ENCODE measurements at regions not wholly inside any gene's neighbourhood (a gene's known extent, or its start where the extent isn't known, plus 50 kb on each side); places are given as distances from the start of the nearest gene placed in this dataset.

DNA sequence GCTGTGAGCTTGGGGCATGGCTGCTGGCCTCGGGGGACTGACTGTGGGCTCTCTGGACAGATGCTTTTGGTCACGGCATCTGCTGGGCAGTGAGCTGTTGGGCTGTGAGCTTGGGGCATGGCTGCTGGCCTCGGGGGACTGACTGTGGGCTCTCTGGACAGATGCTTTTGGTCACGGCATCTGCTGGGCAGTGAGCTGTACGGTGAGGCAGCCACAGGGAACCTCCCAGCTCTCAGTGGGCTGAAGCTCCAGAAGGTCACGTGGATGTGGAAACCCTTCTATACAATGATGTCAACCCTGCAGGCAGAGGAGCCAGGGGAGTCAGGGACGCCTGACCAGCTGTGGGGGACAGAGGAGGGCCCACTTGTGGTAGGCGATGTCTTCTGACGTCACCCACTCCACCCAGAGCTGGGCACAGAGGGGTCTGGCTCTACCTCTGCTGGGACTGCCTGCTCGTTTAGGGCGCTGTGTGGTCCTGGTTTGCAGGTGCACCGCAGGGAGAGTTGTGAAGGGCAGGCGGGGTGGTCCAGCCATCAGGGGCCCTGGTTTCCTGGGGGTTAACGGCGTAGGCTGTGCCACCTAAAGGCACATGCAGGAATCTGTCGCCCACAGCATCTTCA lies 1331.3 kb downstream of the BRD1 start:
- no peak for TF ChIP-seq ZNF460 (CRISPR knock-in tag; IDR thresholded peaks at IDR 0.05; ENCODE audit: borderline replicate concordance)
- TF ChIP-seq CREB1 (IDR thresholded peaks at IDR 0.05): peak; percentile 85
- no peak for TF ChIP-seq CREB1 (CRISPR knock-in tag; IDR thresholded peaks at IDR 0.05)
- TF ChIP-seq ATF7 (IDR thresholded peaks at IDR 0.05): peak; percentile 26; the same call in 1 of the 2 replicates
- TF ChIP-seq ATF7 (CRISPR knock-in tag; IDR thresholded peaks at IDR 0.05): no peak
- H3K9me3 ChIP-seq (ENCODE audit: low read length): no peaks in the 10 kb centered on the region
- ChIA-PET POLR2A (no interaction called here), CTCF (ENCODE audit: low intra/inter-chr PET ratio, low total read pairs) (no interaction called here)
- H3K27me3 ChIP-seq (ENCODE audit: control insufficient read depth in 1 of 2, insufficient read depth in 2 of 2, low read length in 2 of 2): peaks cover 9 to 55% of the 10 kb centered on the region in 2 experiments; a peak in 3 of 5 replicates
- FAIRE-seq: no peak
- no peaks in the 10 kb centered on the region for H3K4me1 ChIP-seq (ENCODE audit: insufficient read depth, low read length)
- no peak overlapping the region for H3K9ac ChIP-seq (ENCODE audit: insufficient read depth, low read depth, low read length)
- H3K27ac ChIP-seq (ENCODE audit: extremely low read length, insufficient read depth, low read length): no peak overlapping the region
- no peak overlapping the region for H3K4me2 ChIP-seq (ENCODE audit: low read depth, low read length)
- no peak for DNase-seq (ENCODE audit: low spot score)
- no peaks in the 10 kb centered on the region for H3K79me2 ChIP-seq (ENCODE audit: insufficient read depth, low read length)
- no TSS peak for BruUV-seq (replicated peaks)
- 26% methylated on average over 7 of the region's 16 CpGs for WGBS (ENCODE audit: low lambda C conversion rate)
- in situ Hi-C loops (cut with HindIII; ENCODE audit: extremely low pct_ligation_motif_present, low pct_unique_long_range_greater_than_20kb) (loop anchor here (10.0 to 25.0 kb wide), 2 partner anchors 872 to 1284 kb away; no protein-coding TSS in a partner anchor), intact Hi-C loops (cut with micrococcal nuclease; ENCODE audit: unreplicated experiment) (loop anchor here (10.0 kb wide), 1 partner anchor 1282 kb away; no protein-coding TSS in a partner anchor)
- H2AFZ ChIP-seq (ENCODE audit: low read length): no peak overlapping the region
- H4K20me1 ChIP-seq (ENCODE audit: insufficient read depth, low read length): no peaks in the 10 kb centered on the region; the same call in 1 of the 2 replicates
- H3K4me3 ChIP-seq (replicated peaks in 1 of 3; ENCODE audit: insufficient read depth in 1 of 3, low read depth in 2 of 3, low read length in 3 of 3): no peak overlapping the region
- ATAC-seq: no peak
- no peaks in the 10 kb centered on the region for H3K36me3 ChIP-seq (replicated peaks in 1 of 2; ENCODE audit: control insufficient read depth in 1 of 2, insufficient read depth in 2 of 2, low read length in 2 of 2)

DNA sequence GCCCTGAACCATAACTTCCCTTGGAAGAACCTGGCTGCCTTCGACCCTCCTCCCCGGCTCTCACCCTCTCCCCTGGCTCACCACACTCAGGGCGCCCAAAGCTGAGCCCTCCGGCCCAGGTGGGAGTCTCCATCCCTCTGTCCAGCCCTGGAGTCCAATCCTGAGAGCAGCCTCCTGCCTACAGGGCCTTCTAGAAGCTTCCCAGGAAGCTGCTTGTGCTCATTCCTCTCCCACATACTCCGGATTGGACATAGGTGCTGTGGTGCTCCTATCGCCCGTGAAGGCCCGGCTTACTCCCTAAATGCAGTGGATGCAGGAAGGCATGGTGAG lies 1332.0 kb downstream of the BRD1 start:
- intact Hi-C loops (cut with micrococcal nuclease; ENCODE audit: unreplicated experiment) (loop anchor here (10.0 kb wide), 1 partner anchor 1281 kb away; no protein-coding TSS in a partner anchor), in situ Hi-C loops (cut with HindIII; ENCODE audit: extremely low pct_ligation_motif_present, low pct_unique_long_range_greater_than_20kb) (loop anchor here (10.0 to 25.0 kb wide), 2 partner anchors 871 to 1283 kb away; no protein-coding TSS in a partner anchor)
- no peak for ATAC-seq
- FAIRE-seq: no peak
- BruUV-seq (replicated peaks): no TSS peak
- no peak overlapping the region for H3K27ac ChIP-seq (ENCODE audit: extremely low read length, insufficient read depth, low read length)
- H4K20me1 ChIP-seq (ENCODE audit: insufficient read depth, low read length): no peaks in the 10 kb centered on the region; the same call in 1 of the 2 replicates
- no peak overlapping the region for H3K9ac ChIP-seq (ENCODE audit: insufficient read depth, low read depth, low read length)
- no peaks in the 10 kb centered on the region for H3K4me1 ChIP-seq (ENCODE audit: insufficient read depth, low read length)
- no peak for DNase-seq (ENCODE audit: low spot score)
- no peak overlapping the region for H3K4me3 ChIP-seq (replicated peaks in 1 of 3; ENCODE audit: insufficient read depth in 1 of 3, low read depth in 2 of 3, low read length in 3 of 3)
- H3K36me3 ChIP-seq (replicated peaks in 1 of 2; ENCODE audit: control insufficient read depth in 1 of 2, insufficient read depth in 2 of 2, low read length in 2 of 2): no peaks in the 10 kb centered on the region
- no peak overlapping the region for H2AFZ ChIP-seq (ENCODE audit: low read length)
- TF ChIP-seq MTA1 (CRISPR knock-in tag; IDR thresholded peaks at IDR 0.05; ENCODE audit: borderline replicate concordance) (no peak), ZNF446 (CRISPR knock-in tag; IDR thresholded peaks at IDR 0.05) (no peak), ZNF547 (CRISPR knock-in tag; IDR thresholded peaks at IDR 0.05) (no peak), ATM (IDR thresholded peaks at IDR 0.05; ENCODE audit: borderline replicate concordance) (no peak), ZNF550 (CRISPR knock-in tag; IDR thresholded peaks at IDR 0.05; ENCODE audit: borderline replicate concordance) (no peak), TBL1XR1 (IDR thresholded peaks at IDR 0.05; ENCODE audit: borderline replicate concordance, low read length, partially characterized antibody) (no peak), ZNF382 (CRISPR knock-in tag; IDR thresholded peaks at IDR 0.05; ENCODE audit: borderline replicate concordance) (no peak), AGO2 (optimal IDR thresholded peaks at IDR 0.05; ENCODE audit: low read depth, low read length) (no peak), RFX5 (IDR thresholded peaks at IDR 0.05; ENCODE audit: low read depth, low read length) (no peak), ZMYM3 (CRISPR knock-in tag; IDR thresholded peaks at IDR 0.05) (no peak), NR1H2 (CRISPR knock-in tag; IDR thresholded peaks at IDR 0.05; ENCODE audit: borderline replicate concordance, low read depth) (no peak)
- TF ChIP-seq, protein P1, sequence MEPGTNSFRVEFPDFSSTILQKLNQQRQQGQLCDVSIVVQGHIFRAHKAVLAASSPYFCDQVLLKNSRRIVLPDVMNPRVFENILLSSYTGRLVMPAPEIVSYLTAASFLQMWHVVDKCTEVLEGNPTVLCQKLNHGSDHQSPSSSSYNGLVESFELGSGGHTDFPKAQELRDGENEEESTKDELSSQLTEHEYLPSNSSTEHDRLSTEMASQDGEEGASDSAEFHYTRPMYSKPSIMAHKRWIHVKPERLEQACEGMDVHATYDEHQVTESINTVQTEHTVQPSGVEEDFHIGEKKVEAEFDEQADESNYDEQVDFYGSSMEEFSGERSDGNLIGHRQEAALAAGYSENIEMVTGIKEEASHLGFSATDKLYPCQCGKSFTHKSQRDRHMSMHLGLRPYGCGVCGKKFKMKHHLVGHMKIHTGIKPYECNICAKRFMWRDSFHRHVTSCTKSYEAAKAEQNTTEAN (CRISPR knock-in tag; conservative IDR thresholded peaks at IDR 0.05): no peak
- no peaks in the 10 kb centered on the region for H3K79me2 ChIP-seq (ENCODE audit: insufficient read depth, low read length)
- H3K4me2 ChIP-seq (ENCODE audit: low read depth, low read length): no peak overlapping the region
- CTCF ChIA-PET (ENCODE audit: low intra/inter-chr PET ratio, low total read pairs): no interaction called here
- H3K9me3 ChIP-seq (ENCODE audit: low read length): no peaks in the 10 kb centered on the region
- POLR2A ChIA-PET: no interaction called here
- H3K27me3 ChIP-seq (ENCODE audit: control insufficient read depth in 1 of 2, insufficient read depth in 2 of 2, low read length in 2 of 2): peaks cover 9 to 56% of the 10 kb centered on the region in 2 experiments; a peak in 3 of 5 replicates
- 7% methylated on average over 8 of the region's 8 CpGs for WGBS (ENCODE audit: low lambda C conversion rate)

Measured in HepG2 (cell line).